SU-DHL-6 (cell line): ENCODE measurements at regions not wholly inside any gene's neighbourhood (a gene's known extent, or its start where the extent isn't known, plus 50 kb on each side); places are given as distances from the start of the nearest gene placed in this dataset.

Experiments
- CTCF ChIP-seq: fragments of 200-600 bp; sonication (generic); IDR thresholded peaks from one replicate; pipeline ENCODE4 v1.5.1; 2017; ENCODE audit warnings: antibody characterized with exemption, mild to moderate bottlenecking, low read length, moderate library complexity; ENCODE audit not compliant: insufficient read depth, poor library complexity, severe bottlenecking
- EZH2phosphoT487 ChIP-seq: fragments of 200-600 bp; sonication (generic), shearing (Covaris generic); conservative IDR thresholded peaks from 2 replicates; pipeline ENCODE4 v1.6.1; 2018; ENCODE audit warnings: mild to moderate bottlenecking, antibody characterized with exemption, low read length, moderate library complexity, mixed read lengths

GRCh38 chr5:72562717-72563116, 55.5 kb upstream of the ZNF366 start:
- TF ChIP-seq CTCF (no peak), EZH2phosphoT487 (no peak)
